Thoracic aorta (tissue), 2 donors: ENCODE measurements at regions not wholly inside any gene's neighbourhood (a gene's known extent, or its start where the extent isn't known, plus 50 kb on each side); places are given as distances from the start of the nearest gene placed in this dataset.

ENCODE experiments used
- ATAC-seq: fragments of 150-250 bp; one replicate; pipeline ENCODE4 v1.8.0; 2017; ENCODE audit warnings: low read depth; ENCODE audit not compliant: insufficient number of reproducible peaks, low FRiP score
- DNase-seq: peaks from one replicate; pipeline ENCODE4 v3.0.0-alpha.2; 2020; ENCODE audit warnings: low spot score
- H3K27ac ChIP-seq, 2 donors: fragments of 200-600 bp; sonication (generic); 1 replicate in 1 of 2; 2 replicates in 1 of 2; pipeline ENCODE4 v1.5.1; 2016; ENCODE audit warnings: mild to moderate bottlenecking in 2 of 2, moderate library complexity in 2 of 2
- H3K27me3 ChIP-seq: fragments of 200-600 bp; sonication (generic); replicated peaks from 2 replicates; pipeline ENCODE4 v1.6.0; 2016; ENCODE audit warnings: mild to moderate bottlenecking; ENCODE audit not compliant: insufficient read depth
- H3K36me3 ChIP-seq: fragments of 200-600 bp; sonication (generic); one replicate; pipeline ENCODE4 v1.5.1; 2016
- H3K4me1 ChIP-seq, 2 donors: fragments of 200-600 bp; sonication (generic); 1 replicate in 1 of 2; 2 replicates in 1 of 2; pipeline versions ENCODE4 v1.5.1 to v1.6.0; 2016; ENCODE audit warnings: low read depth in 2 of 2, mild to moderate bottlenecking in 1 of 2; ENCODE audit not compliant: control insufficient read depth in 1 of 2
- H3K4me3 ChIP-seq: fragments of 200-600 bp; sonication (generic); 2 replicates; pipeline ENCODE4 v1.5.1; 2016; ENCODE audit warnings: mild to moderate bottlenecking
- H3K9me3 ChIP-seq: fragments of 200-600 bp; sonication (generic); 2 replicates; pipeline ENCODE4 v1.5.1; 2016
- CTCF ChIP-seq: fragments of 200-600 bp; sonication (generic); IDR thresholded peaks from one replicate; pipeline ENCODE4 v1.5.1; 2019; ENCODE audit warnings: antibody characterized with exemption

DNA sequence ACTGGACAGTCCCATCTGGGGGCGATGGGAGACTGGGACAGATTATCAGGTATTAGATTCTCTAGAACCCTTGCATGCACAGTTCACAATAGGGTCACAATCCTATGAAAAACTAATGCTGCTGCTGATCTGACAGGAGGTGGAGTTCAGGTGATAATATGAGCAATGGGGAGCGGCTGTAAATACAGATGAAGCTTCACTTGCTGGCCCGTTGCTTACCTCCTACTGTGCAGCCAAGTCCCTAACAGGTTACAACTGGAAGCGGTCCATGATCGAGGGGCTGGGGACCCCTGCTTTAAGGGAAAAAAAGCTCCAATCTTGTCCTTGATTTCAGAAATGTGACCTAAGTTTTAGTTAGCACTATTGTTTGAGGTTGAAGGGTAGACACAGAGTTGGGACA, 175.2 kb downstream of the ZNF330 start:
- Histone ChIP-seq H3K36me3 (no peaks in the 10 kb centered on the region), H3K9me3 (no peaks in the 10 kb centered on the region), H3K27me3 (no peaks in the 10 kb centered on the region), H3K4me1 (peaks cover 6 to 14% of the 10 kb centered on the region in 2 donors), H3K27ac (no peak overlapping the region), H3K4me3 (no peak overlapping the region)
- ATAC-seq (no peak), DNase-seq (no peak)
- no peak for TF ChIP-seq CTCF

- TF ChIP-seq CTCF = no peak
- Histone ChIP-seq H3K27me3 (no peaks in the 10 kb centered on the region), H3K27ac (no peak overlapping the region), H3K4me1 (peaks cover 6 to 8% of the 10 kb centered on the region in 2 donors), H3K4me3 (no peak overlapping the region), H3K9me3 (no peaks in the 10 kb centered on the region), H3K36me3 (no peaks in the 10 kb centered on the region)
- DNase-seq = no peak
- ATAC-seq = no peak
Observed at GRCh38 chr4:141402712-141403111, 182.0 kb downstream of the ZNF330 start.

GRCh38 chr4:141403782-141404181, 183.1 kb downstream of the ZNF330 start:
- ATAC-seq = no peak
- no peak for DNase-seq
- H3K4me3 ChIP-seq = no peak overlapping the region
- peaks cover 6 to 8% of the 10 kb centered on the region in 2 donors for H3K4me1 ChIP-seq
- H3K27ac ChIP-seq = no peak overlapping the region
- TF ChIP-seq CTCF = no peak
- no peaks in the 10 kb centered on the region for H3K36me3 ChIP-seq
- no peaks in the 10 kb centered on the region for H3K9me3 ChIP-seq
- no peaks in the 10 kb centered on the region for H3K27me3 ChIP-seq

DNA sequence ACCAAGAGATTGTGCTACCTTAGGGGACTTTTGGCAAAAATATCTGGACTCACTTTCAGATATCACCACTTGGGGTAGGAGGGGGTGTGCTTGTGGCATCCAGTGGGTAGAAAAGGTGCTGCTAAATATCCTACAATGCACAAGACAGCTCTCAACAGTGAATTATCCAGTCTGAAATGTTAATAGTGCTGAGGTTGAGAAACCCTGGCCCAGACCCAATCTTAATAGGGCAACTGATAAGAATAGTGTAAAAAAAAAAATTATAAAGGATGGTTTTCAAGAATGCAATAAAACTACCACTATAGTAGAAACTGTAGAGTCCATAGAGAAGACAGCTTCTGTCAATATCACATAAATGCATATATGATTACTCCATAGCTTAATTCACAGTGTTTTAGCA, 185.5 kb downstream of the ZNF330 start:
- peaks cover 6 to 8% of the 10 kb centered on the region in 2 donors for H3K4me1 ChIP-seq
- no peaks in the 10 kb centered on the region for H3K9me3 ChIP-seq
- ATAC-seq = no peak

GRCh38 chr4:141409556-141409955, 188.9 kb downstream of the ZNF330 start:
- TF ChIP-seq CTCF = no peak
- Histone ChIP-seq H3K27ac (no peak overlapping the region), H3K4me1 (peaks cover 6 to 8% of the 10 kb centered on the region in 2 donors), H3K27me3 (no peaks in the 10 kb centered on the region), H3K4me3 (no peak overlapping the region), H3K36me3 (no peaks in the 10 kb centered on the region), H3K9me3 (no peaks in the 10 kb centered on the region)
- ATAC-seq (no peak), DNase-seq (no peak)

More for the DNA sequence above, 185.5 kb downstream of the ZNF330 start:
- no peaks in the 10 kb centered on the region for H3K36me3 ChIP-seq
- TF ChIP-seq CTCF = no peak
- DNase-seq = no peak
- H3K27me3 ChIP-seq = no peaks in the 10 kb centered on the region
- no peak overlapping the region for H3K4me3 ChIP-seq
- H3K27ac ChIP-seq = no peak overlapping the region
